ENCODE measurements at regions not wholly inside any gene's neighbourhood (a gene's known extent, or its start where the extent isn't known, plus 50 kb on each side); places are given as distances from the start of the nearest gene placed in this dataset.

DNA sequence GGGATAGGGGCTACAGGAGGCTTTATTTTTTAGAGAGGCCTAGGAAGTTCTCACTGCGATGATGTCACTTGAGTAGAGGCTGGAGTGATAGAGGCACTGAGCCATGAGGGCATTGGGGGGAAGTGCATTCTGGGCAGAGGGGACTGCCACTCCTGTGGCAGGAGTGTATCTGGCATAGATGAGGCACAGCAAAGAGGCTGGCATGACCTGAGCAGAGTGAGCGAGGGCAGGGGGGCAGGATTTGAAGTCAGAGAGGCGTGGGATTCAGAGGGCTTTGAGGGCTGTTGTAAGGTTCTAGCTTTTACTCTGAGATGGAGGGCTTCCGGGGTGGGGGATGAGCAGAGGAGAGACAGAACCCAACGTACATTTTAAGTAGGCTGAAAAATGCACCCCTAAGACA, 91.9 kb upstream of the SH3PXD2B start:
- no peak for TF ChIP-seq CSRNP3 (CRISPR knock-in tag; IDR thresholded peaks at IDR 0.05)
- TF ChIP-seq SNAI2 (CRISPR knock-in tag; IDR thresholded peaks at IDR 0.05), result no peak
- no peak for TF ChIP-seq ZNF565 (CRISPR knock-in tag; conservative IDR thresholded peaks at IDR 0.05; ENCODE audit: low read depth)
- no peak for TF ChIP-seq ISL1 (CRISPR knock-in tag; IDR thresholded peaks at IDR 0.05)
- TF ChIP-seq ZFP3 (CRISPR knock-in tag; IDR thresholded peaks at IDR 0.05), result no peak
- no peak for ATAC-seq

DNA sequence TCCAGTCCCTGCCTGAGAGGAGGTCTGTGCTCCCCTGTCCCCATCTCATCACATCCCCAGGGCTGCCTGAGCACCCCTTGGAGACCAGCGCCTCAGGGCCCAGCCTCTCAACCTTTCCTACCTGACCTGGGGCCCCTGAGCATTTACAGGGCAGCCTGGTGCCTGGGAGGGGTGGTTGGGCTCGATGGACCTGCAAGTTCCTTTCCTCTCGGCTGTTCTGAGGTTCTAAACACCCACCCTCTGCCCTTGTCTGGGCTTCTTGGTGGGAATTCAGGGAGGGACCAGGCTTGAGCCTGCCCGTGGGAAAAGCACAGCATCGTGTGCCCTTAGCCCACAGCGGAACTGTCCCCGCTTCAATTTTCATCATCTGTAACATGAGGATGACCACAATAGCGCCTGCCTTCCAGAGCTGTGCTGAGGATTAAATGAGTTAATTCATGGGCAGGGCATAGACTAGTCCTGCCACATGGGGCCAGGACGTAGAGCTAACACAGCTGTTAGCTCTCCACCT, 91.0 kb upstream of the SH3PXD2B start:
- no peak for TF ChIP-seq CSDC2 (CRISPR knock-in tag; IDR thresholded peaks at IDR 0.05)
- TF ChIP-seq RARB (CRISPR knock-in tag; IDR thresholded peaks at IDR 0.05), result no peak
- TF ChIP-seq TOX (CRISPR knock-in tag; IDR thresholded peaks at IDR 0.05; ENCODE audit: borderline replicate concordance), result no peak
- no peak for ATAC-seq

- TF ChIP-seq ZNF565 (CRISPR knock-in tag; conservative IDR thresholded peaks at IDR 0.05; ENCODE audit: low read depth) (no peak), ZNF70 (CRISPR knock-in tag; IDR thresholded peaks at IDR 0.05) (peak; percentile 93), ZNF8 (CRISPR knock-in tag; IDR thresholded peaks at IDR 0.05) (no peak)
- no peak for ATAC-seq
These were observed 90.2 kb upstream of the SH3PXD2B start for GRCh38 chr5:172544371-172545095.

GRCh38 chr5:172543484-172544298, 89.4 kb upstream of the SH3PXD2B start:
- peak; percentile 86 for ATAC-seq
- TF ChIP-seq PATZ1 (CRISPR knock-in tag; IDR thresholded peaks at IDR 0.05; ENCODE audit: borderline replicate concordance), result no peak
- no peak for TF ChIP-seq ZFP30 (CRISPR knock-in tag; IDR thresholded peaks at IDR 0.05)
- TF ChIP-seq PPARA (CRISPR knock-in tag; IDR thresholded peaks at IDR 0.05; ENCODE audit: borderline replicate concordance), result no peak
- TF ChIP-seq ZFP3 (CRISPR knock-in tag; IDR thresholded peaks at IDR 0.05), result no peak
- TF ChIP-seq ZNF565 (CRISPR knock-in tag; conservative IDR thresholded peaks at IDR 0.05; ENCODE audit: low read depth), result no peak
- no peak for TF ChIP-seq CREB5 (CRISPR knock-in tag; IDR thresholded peaks at IDR 0.05; ENCODE audit: low read depth)
- no peak for TF ChIP-seq BACH2 (CRISPR knock-in tag; IDR thresholded peaks at IDR 0.05; ENCODE audit: borderline replicate concordance)
- no peak for TF ChIP-seq ZC3H10 (CRISPR knock-in tag; IDR thresholded peaks at IDR 0.05)
- TF ChIP-seq CSRNP3 (CRISPR knock-in tag; IDR thresholded peaks at IDR 0.05), result no peak
- no peak for TF ChIP-seq ARNTL (CRISPR knock-in tag; IDR thresholded peaks at IDR 0.05; ENCODE audit: borderline replicate concordance, low read depth)
- no peak for TF ChIP-seq ISL1 (CRISPR knock-in tag; IDR thresholded peaks at IDR 0.05)

DNA sequence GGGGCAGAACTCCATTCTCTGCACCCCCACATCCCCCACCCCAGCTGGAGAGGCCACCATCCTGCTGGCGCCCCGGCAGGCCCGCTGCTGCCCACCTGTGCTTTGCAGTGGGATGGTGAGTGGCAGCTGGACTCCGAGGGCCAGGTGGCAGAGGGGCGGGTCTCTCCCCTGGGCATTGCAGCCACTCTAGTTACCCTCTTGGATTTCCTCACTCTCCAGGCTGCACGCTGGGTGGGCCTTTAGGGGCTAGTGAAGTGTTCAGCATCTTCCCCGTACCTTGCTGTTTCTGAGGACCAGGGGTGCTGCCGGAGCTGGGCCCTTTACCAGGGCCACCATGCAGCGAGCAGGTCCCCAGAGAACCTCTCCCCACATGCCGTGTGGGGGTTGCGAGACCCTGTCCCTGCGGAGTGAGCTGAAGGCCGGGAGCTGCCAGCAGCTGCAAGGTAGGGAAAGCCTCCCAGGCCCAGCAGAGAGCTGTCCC, 88.4 kb upstream of the SH3PXD2B start:
- TF ChIP-seq ISL1 (CRISPR knock-in tag; IDR thresholded peaks at IDR 0.05) (no peak), ZFP3 (CRISPR knock-in tag; IDR thresholded peaks at IDR 0.05) (no peak), CSDC2 (CRISPR knock-in tag; IDR thresholded peaks at IDR 0.05) (no peak), ZFP30 (CRISPR knock-in tag; IDR thresholded peaks at IDR 0.05) (no peak), PATZ1 (CRISPR knock-in tag; IDR thresholded peaks at IDR 0.05; ENCODE audit: borderline replicate concordance) (no peak), ARNTL (CRISPR knock-in tag; IDR thresholded peaks at IDR 0.05; ENCODE audit: borderline replicate concordance, low read depth) (no peak), TOX (CRISPR knock-in tag; IDR thresholded peaks at IDR 0.05; ENCODE audit: borderline replicate concordance) (no peak)
- TF ChIP-seq, protein P1, sequence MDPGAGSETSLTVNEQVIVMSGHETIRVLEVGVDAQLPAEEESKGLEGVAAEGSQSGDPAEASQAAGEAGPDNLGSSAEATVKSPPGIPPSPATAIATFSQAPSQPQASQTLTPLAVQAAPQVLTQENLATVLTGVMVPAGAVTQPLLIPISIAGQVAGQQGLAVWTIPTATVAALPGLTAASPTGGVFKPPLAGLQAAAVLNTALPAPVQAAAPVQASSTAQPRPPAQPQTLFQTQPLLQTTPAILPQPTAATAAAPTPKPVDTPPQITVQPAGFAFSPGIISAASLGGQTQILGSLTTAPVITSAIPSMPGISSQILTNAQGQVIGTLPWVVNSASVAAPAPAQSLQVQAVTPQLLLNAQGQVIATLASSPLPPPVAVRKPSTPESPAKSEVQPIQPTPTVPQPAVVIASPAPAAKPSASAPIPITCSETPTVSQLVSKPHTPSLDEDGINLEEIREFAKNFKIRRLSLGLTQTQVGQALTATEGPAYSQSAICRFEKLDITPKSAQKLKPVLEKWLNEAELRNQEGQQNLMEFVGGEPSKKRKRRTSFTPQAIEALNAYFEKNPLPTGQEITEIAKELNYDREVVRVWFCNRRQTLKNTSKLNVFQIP (CRISPR knock-in tag; IDR thresholded peaks at IDR 0.05; ENCODE audit: borderline replicate concordance, low read depth), result no peak

More for the DNA sequence above, 88.4 kb upstream of the SH3PXD2B start:
- ATAC-seq, result no peak

All from SK-N-SH treated with all-trans-retinoic acid at 6 μM for 48 hours (cell line).